GM12878 (cell line): ENCODE measurements at regions not wholly inside any gene's neighbourhood (a gene's known extent, or its start where the extent isn't known, plus 50 kb on each side); places are given as distances from the start of the nearest gene placed in this dataset.

Experiments used
- ATAC-seq: fragments of 200-7000 bp; cut with Tn5 transposase; 3 replicates; pipeline ENCODE4 v1.9.1; 2020; ENCODE audit warnings: mild to moderate bottlenecking, moderate library complexity
- BruUV-seq: library from RNA; stranded (reverse); fragments of 400-500 nt; replicated peaks from 2 replicates; lab custom pipeline; 2021; lab: Mats Ljungman, UMichigan
- CTCF ChIA-PET: fragments of 300-600 bp; sonication (Branson Sonifier 250); formaldehyde crosslinking; extraction: SDS; loops from one replicate; lab custom pipeline; 2021; ENCODE audit warnings: inconsistent platforms; lab: Yijun Ruan, JAX
- POLR2A ChIA-PET: fragments of 350-600 bp; formaldehyde crosslinking; extraction: SDS; loops from one replicate; lab custom pipeline; 2021; ENCODE audit warnings: inconsistent platforms; lab: Charles Lee
- RAD21 ChIA-PET: fragments of 300-600 bp; sonication (Branson Sonifier 250); formaldehyde crosslinking; loops from one replicate; lab custom pipeline; 2023; ENCODE audit warnings: antibody characterized with exemption; ENCODE audit not compliant: unreplicated experiment; lab: Charles Lee
- SMC1A ChIA-PET: fragments of 300-600 bp; sonication (Branson Sonifier 250); formaldehyde crosslinking; loops from one replicate; lab custom pipeline; 2023; ENCODE audit not compliant: unreplicated experiment, uncharacterized antibody; lab: Charles Lee
- DNase-seq: peaks from one replicate; pipeline ENCODE4 v3.0.0-alpha.2; 2011; ENCODE audit warnings: low read depth, low spot score
- FAIRE-seq: peaks from 3 replicates; lab custom pipeline; 2011; peaks lifted over from hg19 to GRCh38; lab: Jason Lieb, UNC
- H2AFZ ChIP-seq: 2 replicates; pipeline ENCODE4 v1.6.0; 2011; ENCODE audit warnings: low read depth, low read length, control low read depth; ENCODE audit not compliant: control insufficient read depth
- H3K27ac ChIP-seq: 2 replicates; pipeline ENCODE4 v1.5.1; 2011; ENCODE audit warnings: control low read depth; ENCODE audit not compliant: control insufficient read depth, insufficient read depth
- H3K27me3 ChIP-seq, 2 experiments: replicated peaks in 1 of 2; 2 replicates each; pipeline versions ENCODE4 v1.6.0 to v1.6.1; 2011; ENCODE audit warnings: low read length in 1 of 2; ENCODE audit not compliant: control insufficient read depth in 2 of 2, insufficient read depth in 2 of 2
- H3K36me3 ChIP-seq, 2 experiments: 2 replicates each; pipeline ENCODE4 v1.5.1; 2011; ENCODE audit warnings: low read length in 1 of 2; ENCODE audit not compliant: control insufficient read depth in 2 of 2, insufficient read depth in 2 of 2
- H3K4me1 ChIP-seq: 2 replicates; pipeline ENCODE4 v1.6.1; 2011; ENCODE audit warnings: mild to moderate bottlenecking, low read length, moderate library complexity, mixed read lengths; ENCODE audit not compliant: control insufficient read depth, insufficient read depth
- H3K4me2 ChIP-seq: 2 replicates; pipeline ENCODE4 v1.6.0; 2011; ENCODE audit warnings: control low read depth; ENCODE audit not compliant: control insufficient read depth, insufficient read depth
- H3K4me3 ChIP-seq: fragments of 200-600 bp; sonication (generic); 2 replicates; pipeline ENCODE4 v1.5.1; 2016
- H3K79me2 ChIP-seq: 2 replicates; pipeline ENCODE4 v1.6.0; 2011; ENCODE audit warnings: low read length; ENCODE audit not compliant: control insufficient read depth, insufficient read depth
- H3K9ac ChIP-seq: 2 replicates; pipeline ENCODE4 v1.8.0; 2011; ENCODE audit warnings: low read length, control low read depth, mixed read lengths; ENCODE audit not compliant: control insufficient read depth, insufficient read depth
- H3K9me3 ChIP-seq: replicated peaks from 3 replicates; pipeline ENCODE4 v1.5.1; 2011; ENCODE audit warnings: mild to moderate bottlenecking, low read length; ENCODE audit not compliant: control insufficient read depth, insufficient read depth
- H4K20me1 ChIP-seq: 2 replicates; pipeline ENCODE4 v1.6.0; 2011; ENCODE audit not compliant: control insufficient read depth, insufficient read depth
- BHLHE40 ChIP-seq, 2 experiments: fragments of 450-650 bp in 1 of 2; IDR thresholded peaks; 2 replicates each; pipeline ENCODE4 v1.6.1; 2011 to 2017; ENCODE audit warnings: low read depth in 2 of 2, borderline replicate concordance in 1 of 2, improper control_type of control experiment in 1 of 2, low read length in 1 of 2, mild to moderate bottlenecking in 1 of 2
- CHD1 ChIP-seq: IDR thresholded peaks from 2 replicates; pipeline ENCODE4 v1.6.1; 2012; ENCODE audit warnings: low read depth, low read length, improper control_type of control experiment
- KAT2A ChIP-seq: conservative IDR thresholded peaks from 2 replicates; pipeline ENCODE4 v1.6.1; 2011; ENCODE audit warnings: low read depth, low read length; ENCODE audit not compliant: control insufficient read depth
- POU2F2 ChIP-seq: IDR thresholded peaks from 3 replicates; pipeline ENCODE4 v1.6.1; 2011; ENCODE audit warnings: low read depth, mild to moderate bottlenecking, low read length, borderline replicate concordance
- RFX5 ChIP-seq: IDR thresholded peaks from 2 replicates; pipeline ENCODE4 v1.6.1; 2011; ENCODE audit warnings: low read depth, low read length, improper control_type of control experiment
- SIX5 ChIP-seq: IDR thresholded peaks from 2 replicates; pipeline ENCODE4 v1.6.1; 2011; ENCODE audit warnings: mild to moderate bottlenecking, low read depth, low read length, moderate library complexity; ENCODE audit not compliant: severe bottlenecking
- SMC3 ChIP-seq: IDR thresholded peaks from 2 replicates; pipeline ENCODE4 v1.6.1; 2011; ENCODE audit warnings: low read length, improper control_type of control experiment, borderline replicate concordance
- SPI1 ChIP-seq: IDR thresholded peaks from 2 replicates; pipeline ENCODE4 v1.6.1; 2011; ENCODE audit warnings: low read depth, mild to moderate bottlenecking, low read length, moderate library complexity, borderline replicate concordance; ENCODE audit not compliant: insufficient read depth
- STAT1 ChIP-seq: fragments of 450-650 bp; conservative IDR thresholded peaks from 2 replicates; pipeline ENCODE4 v1.6.1; 2014; ENCODE audit warnings: antibody characterized with exemption, mild to moderate bottlenecking
- SUZ12 ChIP-seq: fragments of 200-600 bp; sonication (generic); IDR thresholded peaks from one replicate; pipeline ENCODE4 v1.6.1; 2018; ENCODE audit warnings: antibody characterized with exemption, mild to moderate bottlenecking; ENCODE audit not compliant: unreplicated experiment
- TAF1 ChIP-seq: IDR thresholded peaks from 2 replicates; pipeline ENCODE4 v1.6.1; 2011; ENCODE audit warnings: mild to moderate bottlenecking, low read depth, low read length, borderline replicate concordance
- TCF7 ChIP-seq: IDR thresholded peaks from 2 replicates; pipeline ENCODE4 v1.6.1; 2014; ENCODE audit warnings: antibody characterized with exemption, borderline replicate concordance
- ZNF24 ChIP-seq: fragments of 450-650 bp; IDR thresholded peaks from 2 replicates; pipeline ENCODE4 v1.6.1; 2017; ENCODE audit warnings: antibody characterized with exemption, mild to moderate bottlenecking
- ZNF622 ChIP-seq: fragments of 450-650 bp; IDR thresholded peaks from 2 replicates; pipeline ENCODE4 v1.6.1; 2017; ENCODE audit warnings: mild to moderate bottlenecking, inconsistent platforms
- WGBS: methylation state at CpG from one replicate; pipeline ENCODE4 v1.1.6; 2016; ENCODE audit warnings: low lambda C conversion rate; ENCODE audit not compliant: insufficient replicate concordance, insufficient coverage; ENCODE audit errors: missing lambda C conversion rate; 5-methylcytosine and 5-hydroxymethylcytosine counted together
- in situ Hi-C: fragments of 300-500 bp; cut with MboI; formaldehyde crosslinking; loops from 9 replicates; pipeline ENCODE4 v1.14.3; 2018; ENCODE audit warnings: mixed read lengths
- intact Hi-C: fragments of 100-400 bp; cut with micrococcal nuclease; formaldehyde crosslinking; loops from one replicate; pipeline ENCODE4 v1.14.2; 2022; ENCODE audit not compliant: unreplicated experiment
- TF ChIP-seq, protein P1 (sequence below): fragments of 450-650 bp; IDR thresholded peaks from 2 replicates; pipeline ENCODE4 v1.6.1; 2017; ENCODE audit warnings: antibody characterized with exemption, mild to moderate bottlenecking, moderate library complexity
- TF ChIP-seq, protein P2 (sequence below): IDR thresholded peaks from 2 replicates; pipeline ENCODE4 v1.6.1; 2012; ENCODE audit warnings: improper control_type of control experiment, low read depth, low read length; ENCODE audit not compliant: insufficient replicate concordance

DNA sequence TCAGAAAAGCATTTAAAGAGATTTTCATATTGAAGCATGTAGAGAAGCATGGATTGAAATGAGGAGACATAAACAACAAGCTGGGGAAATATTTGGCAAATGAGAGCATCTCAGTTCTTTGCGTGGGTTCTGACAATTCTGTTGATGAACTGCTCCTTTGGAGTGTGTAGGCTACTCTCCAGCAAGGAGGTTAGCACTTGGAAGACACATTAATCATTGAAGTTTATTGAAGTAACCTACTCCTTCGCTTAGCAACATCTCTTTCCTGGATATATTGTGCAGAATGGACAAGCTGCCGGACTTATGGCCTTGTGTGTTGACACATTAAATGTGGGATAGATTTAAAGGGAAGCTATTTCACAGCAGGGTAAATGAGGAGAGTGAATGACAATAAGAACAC, 354.5 kb upstream of the VWC2 start:
- no peak for ATAC-seq
- CTCF ChIA-PET, result interaction anchor here (0.8 kb wide), 1 partner anchor 12 kb away, joined by 4 read pairs; no protein-coding TSS in a partner anchor
- Histone ChIP-seq H3K9me3 (no peaks in the 10 kb centered on the region), H3K36me3 (no peaks in the 10 kb centered on the region), H3K4me1 (no peaks in the 10 kb centered on the region), H3K27me3 (no peaks in the 10 kb centered on the region), H3K79me2 (no peaks in the 10 kb centered on the region), H4K20me1 (no peaks in the 10 kb centered on the region), H3K9ac (no peak overlapping the region), H3K27ac (no peak overlapping the region), H2AFZ (no peak overlapping the region), H3K4me3 (no peak overlapping the region), H3K4me2 (no peak overlapping the region)
- BruUV-seq, result no TSS peak
- no peak for FAIRE-seq
- TF ChIP-seq TAF1, result no peak
- no peak for TF ChIP-seq SPI1
- no peak for TF ChIP-seq ZNF622
- no peak for TF ChIP-seq SUZ12
- TF ChIP-seq STAT1, result no peak
- no peak for TF ChIP-seq SMC3
- TF ChIP-seq, protein P1, sequence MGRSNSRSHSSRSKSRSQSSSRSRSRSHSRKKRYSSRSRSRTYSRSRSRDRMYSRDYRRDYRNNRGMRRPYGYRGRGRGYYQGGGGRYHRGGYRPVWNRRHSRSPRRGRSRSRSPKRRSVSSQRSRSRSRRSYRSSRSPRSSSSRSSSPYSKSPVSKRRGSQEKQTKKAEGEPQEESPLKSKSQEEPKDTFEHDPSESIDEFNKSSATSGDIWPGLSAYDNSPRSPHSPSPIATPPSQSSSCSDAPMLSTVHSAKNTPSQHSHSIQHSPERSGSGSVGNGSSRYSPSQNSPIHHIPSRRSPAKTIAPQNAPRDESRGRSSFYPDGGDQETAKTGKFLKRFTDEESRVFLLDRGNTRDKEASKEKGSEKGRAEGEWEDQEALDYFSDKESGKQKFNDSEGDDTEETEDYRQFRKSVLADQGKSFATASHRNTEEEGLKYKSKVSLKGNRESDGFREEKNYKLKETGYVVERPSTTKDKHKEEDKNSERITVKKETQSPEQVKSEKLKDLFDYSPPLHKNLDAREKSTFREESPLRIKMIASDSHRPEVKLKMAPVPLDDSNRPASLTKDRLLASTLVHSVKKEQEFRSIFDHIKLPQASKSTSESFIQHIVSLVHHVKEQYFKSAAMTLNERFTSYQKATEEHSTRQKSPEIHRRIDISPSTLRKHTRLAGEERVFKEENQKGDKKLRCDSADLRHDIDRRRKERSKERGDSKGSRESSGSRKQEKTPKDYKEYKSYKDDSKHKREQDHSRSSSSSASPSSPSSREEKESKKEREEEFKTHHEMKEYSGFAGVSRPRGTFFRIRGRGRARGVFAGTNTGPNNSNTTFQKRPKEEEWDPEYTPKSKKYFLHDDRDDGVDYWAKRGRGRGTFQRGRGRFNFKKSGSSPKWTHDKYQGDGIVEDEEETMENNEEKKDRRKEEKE, result no peak
- TF ChIP-seq RFX5, result no peak
- TF ChIP-seq, protein P2, sequence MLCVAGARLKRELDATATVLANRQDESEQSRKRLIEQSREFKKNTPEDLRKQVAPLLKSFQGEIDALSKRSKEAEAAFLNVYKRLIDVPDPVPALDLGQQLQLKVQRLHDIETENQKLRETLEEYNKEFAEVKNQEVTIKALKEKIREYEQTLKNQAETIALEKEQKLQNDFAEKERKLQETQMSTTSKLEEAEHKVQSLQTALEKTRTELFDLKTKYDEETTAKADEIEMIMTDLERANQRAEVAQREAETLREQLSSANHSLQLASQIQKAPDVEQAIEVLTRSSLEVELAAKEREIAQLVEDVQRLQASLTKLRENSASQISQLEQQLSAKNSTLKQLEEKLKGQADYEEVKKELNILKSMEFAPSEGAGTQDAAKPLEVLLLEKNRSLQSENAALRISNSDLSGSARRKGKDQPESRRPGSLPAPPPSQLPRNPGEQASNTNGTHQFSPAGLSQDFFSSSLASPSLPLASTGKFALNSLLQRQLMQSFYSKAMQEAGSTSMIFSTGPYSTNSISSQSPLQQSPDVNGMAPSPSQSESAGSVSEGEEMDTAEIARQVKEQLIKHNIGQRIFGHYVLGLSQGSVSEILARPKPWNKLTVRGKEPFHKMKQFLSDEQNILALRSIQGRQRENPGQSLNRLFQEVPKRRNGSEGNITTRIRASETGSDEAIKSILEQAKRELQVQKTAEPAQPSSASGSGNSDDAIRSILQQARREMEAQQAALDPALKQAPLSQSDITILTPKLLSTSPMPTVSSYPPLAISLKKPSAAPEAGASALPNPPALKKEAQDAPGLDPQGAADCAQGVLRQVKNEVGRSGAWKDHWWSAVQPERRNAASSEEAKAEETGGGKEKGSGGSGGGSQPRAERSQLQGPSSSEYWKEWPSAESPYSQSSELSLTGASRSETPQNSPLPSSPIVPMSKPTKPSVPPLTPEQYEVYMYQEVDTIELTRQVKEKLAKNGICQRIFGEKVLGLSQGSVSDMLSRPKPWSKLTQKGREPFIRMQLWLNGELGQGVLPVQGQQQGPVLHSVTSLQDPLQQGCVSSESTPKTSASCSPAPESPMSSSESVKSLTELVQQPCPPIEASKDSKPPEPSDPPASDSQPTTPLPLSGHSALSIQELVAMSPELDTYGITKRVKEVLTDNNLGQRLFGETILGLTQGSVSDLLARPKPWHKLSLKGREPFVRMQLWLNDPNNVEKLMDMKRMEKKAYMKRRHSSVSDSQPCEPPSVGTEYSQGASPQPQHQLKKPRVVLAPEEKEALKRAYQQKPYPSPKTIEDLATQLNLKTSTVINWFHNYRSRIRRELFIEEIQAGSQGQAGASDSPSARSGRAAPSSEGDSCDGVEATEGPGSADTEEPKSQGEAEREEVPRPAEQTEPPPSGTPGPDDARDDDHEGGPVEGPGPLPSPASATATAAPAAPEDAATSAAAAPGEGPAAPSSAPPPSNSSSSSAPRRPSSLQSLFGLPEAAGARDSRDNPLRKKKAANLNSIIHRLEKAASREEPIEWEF, result no peak
- no peak for TF ChIP-seq KAT2A
- TF ChIP-seq CHD1, result no peak
- no peak for TF ChIP-seq TCF7
- no peak for TF ChIP-seq BHLHE40 (IDR thresholded peaks at IDR 0.05; ENCODE audit: borderline replicate concordance in 1 of 2, low read depth in 2 of 2, low read length in 1 of 2)
- no peak for TF ChIP-seq POU2F2
- TF ChIP-seq SIX5, result no peak
- TF ChIP-seq ZNF24, result no peak
- DNase-seq, result no peak
- SMC1A ChIA-PET, result no interaction called here
- in situ Hi-C loops (no loop called here), intact Hi-C loops (no loop called here)
- 0% methylated on average over 3 of the region's 3 CpGs for WGBS
- RAD21 ChIA-PET, result no interaction called here
- POLR2A ChIA-PET, result no interaction called here
